Neuronal stem cell (in vitro differentiated cells): ENCODE measurements at regions not wholly inside any gene's neighbourhood (a gene's known extent, or its start where the extent isn't known, plus 50 kb on each side); places are given as distances from the start of the nearest gene placed in this dataset.
"Not testable (repeated sequence)": the region's sequence is repeated elsewhere in the genome, so short reads cannot be mapped to it uniquely, and the experiment has no call there.

Experiments used
- DNase-seq: peaks from one replicate; pipeline ENCODE4 v3.0.0-alpha.2; 2013; ENCODE audit warnings: low spot score
- H2AFZ ChIP-seq: one replicate; pipeline ENCODE4 v1.6.1; 2013; ENCODE audit warnings: mild to moderate bottlenecking, low read length, inconsistent platforms
- H2AK5ac ChIP-seq: 2 replicates; pipeline ENCODE4 v1.6.1; 2013; ENCODE audit warnings: low read depth, mild to moderate bottlenecking, inconsistent platforms, low read length, moderate library complexity, mixed read lengths
- H2BK120ac ChIP-seq: 2 replicates; pipeline ENCODE4 v1.6.1; 2013; ENCODE audit warnings: low read depth, mild to moderate bottlenecking, inconsistent platforms, low read length, moderate library complexity, mixed read lengths
- H2BK12ac ChIP-seq: one replicate; pipeline ENCODE4 v1.6.1; 2013; ENCODE audit warnings: low read length, inconsistent platforms
- H2BK15ac ChIP-seq: 2 replicates; pipeline ENCODE4 v1.6.1; 2013; ENCODE audit warnings: mild to moderate bottlenecking, low read length, inconsistent platforms, mixed read lengths
- H2BK5ac ChIP-seq: one replicate; pipeline ENCODE4 v1.6.1; 2013; ENCODE audit warnings: inconsistent platforms, mild to moderate bottlenecking, low read length, moderate library complexity
- H3K14ac ChIP-seq: one replicate; pipeline ENCODE4 v1.6.1; 2013; ENCODE audit warnings: low read length, inconsistent platforms
- H3K18ac ChIP-seq: 2 replicates; pipeline ENCODE4 v1.6.1; 2013; ENCODE audit warnings: low read length, inconsistent platforms
- H3K23ac ChIP-seq: 2 replicates; pipeline ENCODE4 v1.6.1; 2013; ENCODE audit warnings: low read depth, mild to moderate bottlenecking, mixed read lengths, low read length, inconsistent platforms; ENCODE audit not compliant: poor library complexity
- H3K27ac ChIP-seq: replicated peaks from 3 replicates; pipeline ENCODE4 v1.5.1; 2013; ENCODE audit warnings: low read length, inconsistent platforms
- H3K27me3 ChIP-seq, 3 experiments: 2 replicates each; pipeline ENCODE4 v1.6.1; 2013; ENCODE audit warnings: low read length in 3 of 3, mild to moderate bottlenecking in 2 of 3, inconsistent platforms in 1 of 3, low read depth in 1 of 3, mixed read lengths in 1 of 3, moderate library complexity in 1 of 3; ENCODE audit not compliant: control insufficient read depth in 3 of 3, insufficient read depth in 3 of 3
- H3K36me3 ChIP-seq, 2 donors: replicated peaks in 1 of 2; 2 replicates each; pipeline ENCODE4 v1.6.1; 2013; ENCODE audit warnings: low read length in 2 of 2; ENCODE audit not compliant: control insufficient read depth in 2 of 2, insufficient read depth in 2 of 2
- H3K4ac ChIP-seq: 2 replicates; pipeline ENCODE4 v1.6.1; 2013; ENCODE audit warnings: inconsistent platforms, mild to moderate bottlenecking, low read length, moderate library complexity
- H3K4me1 ChIP-seq, 2 donors: 1 replicate in 1 of 2; 2 replicates in 1 of 2; pipeline ENCODE4 v1.6.1; 2013; ENCODE audit warnings: low read length in 2 of 2, low read depth in 1 of 2; ENCODE audit not compliant: control insufficient read depth in 2 of 2, insufficient read depth in 1 of 2
- H3K4me2 ChIP-seq: one replicate; pipeline ENCODE4 v1.6.1; 2013; ENCODE audit warnings: mild to moderate bottlenecking, low read length, inconsistent platforms; ENCODE audit not compliant: insufficient read depth, poor library complexity, severe bottlenecking
- H3K4me3 ChIP-seq, 2 donors: 2 replicates each; pipeline ENCODE4 v1.5.1; 2013; ENCODE audit warnings: low read length in 2 of 2, mild to moderate bottlenecking in 2 of 2, inconsistent platforms in 1 of 2, moderate library complexity in 1 of 2
- H3K79me1 ChIP-seq: one replicate; pipeline ENCODE4 v1.6.1; 2013; ENCODE audit warnings: low read depth, mild to moderate bottlenecking, inconsistent platforms, low read length, moderate library complexity
- H3K9ac ChIP-seq: one replicate; pipeline ENCODE4 v1.6.1; 2013; ENCODE audit warnings: mild to moderate bottlenecking, low read depth, low read length, inconsistent platforms; ENCODE audit not compliant: poor library complexity
- H3K9me3 ChIP-seq, 2 donors: replicated peaks in 1 of 2; 2 replicates each; pipeline versions ENCODE3 to v1.6.1; 2013; ENCODE audit warnings: low read length in 2 of 2, mild to moderate bottlenecking in 2 of 2, inconsistent platforms in 1 of 2, low read depth in 1 of 2, mixed read lengths in 1 of 2, moderate library complexity in 1 of 2; ENCODE audit not compliant: control insufficient read depth in 2 of 2, insufficient read depth in 1 of 2
- H4K8ac ChIP-seq: one replicate; pipeline ENCODE4 v1.6.1; 2013; ENCODE audit warnings: low read depth, mild to moderate bottlenecking, inconsistent platforms, low read length, moderate library complexity
- H4K91ac ChIP-seq: one replicate; pipeline ENCODE4 v1.6.1; 2013; ENCODE audit warnings: low read length, low read depth, mild to moderate bottlenecking, inconsistent platforms; ENCODE audit not compliant: poor library complexity
- WGBS, 2 donors: extraction: QIAGEN DNeasy Blood & Tissue Kit; methylation state at CpG; one replicate each; pipeline ENCODE4 v1.1.7; 2013; ENCODE audit warnings: missing lambda C conversion rate in 2 of 2, mixed read lengths in 1 of 2; ENCODE audit not compliant: insufficient read length in 2 of 2, insufficient replicate concordance in 1 of 2; ENCODE audit errors: extremely low coverage in 2 of 2; 5-methylcytosine and 5-hydroxymethylcytosine counted together

- no CpG with 5 or more reads among the region's 2 CpGs for WGBS, 2 donors
- H3K4me1 ChIP-seq, H3K27ac ChIP-seq, H4K91ac ChIP-seq, H3K4me3 ChIP-seq, H2BK120ac ChIP-seq, H3K4ac ChIP-seq, H2BK12ac ChIP-seq, H3K18ac ChIP-seq, H3K9me3 ChIP-seq, H3K23ac ChIP-seq, H3K14ac ChIP-seq, H3K27me3 ChIP-seq, H2AK5ac ChIP-seq, H2BK5ac ChIP-seq, H3K4me2 ChIP-seq, H2BK15ac ChIP-seq, H3K79me1 ChIP-seq, H2AFZ ChIP-seq, H3K9ac ChIP-seq, DNase-seq, H4K8ac ChIP-seq, H3K36me3 ChIP-seq: not testable (repeated sequence)
Observed at GRCh38 chr5:143519215-143519614, 115.7 kb upstream of the NR3C1 start.

DNA sequence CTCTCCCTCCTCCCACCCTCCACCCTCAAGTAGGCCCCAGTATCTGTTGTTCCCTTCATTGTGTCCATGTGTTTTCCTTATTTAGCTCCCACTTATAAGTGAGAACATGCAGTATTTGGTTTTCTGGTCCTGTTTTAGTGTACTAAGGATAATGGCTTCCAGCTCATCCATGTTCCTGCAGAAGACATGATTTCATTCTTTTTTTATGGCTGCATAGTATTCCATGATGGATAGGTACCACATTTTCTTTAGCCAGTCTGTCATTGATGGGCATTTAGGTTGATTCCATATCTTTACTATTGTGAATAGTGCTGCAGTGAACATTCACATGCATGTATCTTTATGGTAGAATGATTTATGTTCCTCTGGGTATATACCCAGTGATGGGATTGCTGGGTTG lies 114.3 kb upstream of the NR3C1 start:
- not testable (repeated sequence) for H3K27me3 ChIP-seq, DNase-seq, H2BK15ac ChIP-seq, H3K27ac ChIP-seq, H3K4me2 ChIP-seq, H2AK5ac ChIP-seq, H3K4ac ChIP-seq, H4K8ac ChIP-seq, H2BK12ac ChIP-seq, H4K91ac ChIP-seq, H2AFZ ChIP-seq, H3K18ac ChIP-seq, H3K4me3 ChIP-seq, H3K14ac ChIP-seq, H3K23ac ChIP-seq, H3K9me3 ChIP-seq, H3K36me3 ChIP-seq, H2BK120ac ChIP-seq, H3K4me1 ChIP-seq, H2BK5ac ChIP-seq, H3K79me1 ChIP-seq, H3K9ac ChIP-seq

GRCh38 chr5:143516249-143516648 lies 112.8 kb upstream of the NR3C1 start:
- peaks cover 0 to 4% of the 10 kb centered on the region in 2 donors for H3K4me1 ChIP-seq
- no CpG with 5 or more reads among the region's 1 CpG for WGBS, 2 donors
- H3K4me2 ChIP-seq = no peak overlapping the region
- no peaks in the 10 kb centered on the region for H3K36me3 ChIP-seq
- no peak overlapping the region for H2BK120ac ChIP-seq
- H2AK5ac ChIP-seq = no peak overlapping the region
- DNase-seq = no peak
- no peaks in the 10 kb centered on the region for H3K27me3 ChIP-seq
- H3K4me3 ChIP-seq = no peak overlapping the region
- no peak overlapping the region for H3K23ac ChIP-seq
- no peak overlapping the region for H3K27ac ChIP-seq
- H2AFZ ChIP-seq = no peak overlapping the region
- H3K14ac ChIP-seq = no peak overlapping the region
- H3K18ac ChIP-seq = no peak overlapping the region
- no peak overlapping the region for H2BK15ac ChIP-seq
- H4K8ac ChIP-seq = no peak overlapping the region
- H3K9me3 ChIP-seq = no peaks in the 10 kb centered on the region
- H3K79me1 ChIP-seq = no peaks in the 10 kb centered on the region
- no peak overlapping the region for H3K9ac ChIP-seq
- no peak overlapping the region for H4K91ac ChIP-seq
- no peak overlapping the region for H3K4ac ChIP-seq
- H2BK12ac ChIP-seq = no peak overlapping the region
- no peak overlapping the region for H2BK5ac ChIP-seq

DNA sequence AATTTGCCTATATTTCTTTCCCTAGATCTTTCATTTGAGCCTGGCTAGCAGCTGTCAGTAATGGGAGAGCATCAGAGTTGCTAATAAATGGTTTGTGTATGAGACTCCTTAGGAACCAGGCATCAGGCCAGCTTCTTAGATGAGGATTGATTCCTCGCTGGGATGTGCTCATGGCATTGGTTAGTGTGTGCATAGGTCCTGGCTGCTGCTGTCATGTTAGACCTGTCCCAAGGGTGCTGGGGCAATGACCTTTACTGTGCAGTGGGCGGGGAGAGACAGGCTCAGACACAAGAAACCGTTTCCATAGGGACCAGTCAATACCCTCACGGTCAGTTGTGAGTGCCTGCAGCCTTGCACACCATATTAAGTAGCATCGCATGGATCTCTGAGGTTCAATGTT lies 112.3 kb upstream of the NR3C1 start:
- Histone ChIP-seq H3K4me2 (no peak overlapping the region), H2BK12ac (no peak overlapping the region), H2AK5ac (no peak overlapping the region), H2BK5ac (no peak overlapping the region), H3K79me1 (no peaks in the 10 kb centered on the region), H3K4ac (no peak overlapping the region), H3K27ac (no peak overlapping the region), H3K18ac (no peak overlapping the region), H3K36me3 (no peaks in the 10 kb centered on the region), H3K9me3 (no peaks in the 10 kb centered on the region), H3K9ac (no peak overlapping the region), H2BK120ac (no peak overlapping the region), H3K23ac (no peak overlapping the region), H3K4me1 (peaks cover 0 to 4% of the 10 kb centered on the region in 2 donors), H4K8ac (no peak overlapping the region), H3K14ac (no peak overlapping the region), H3K27me3 (no peaks in the 10 kb centered on the region), H2BK15ac (no peak overlapping the region), H3K4me3 (no peak overlapping the region), H4K91ac (no peak overlapping the region), H2AFZ (no peak overlapping the region)
- no peak for DNase-seq
- no CpG with 5 or more reads among the region's 5 CpGs for WGBS, 2 donors
